Hepatic stellate cell (primary cell): ENCODE measurements at regions not wholly inside any gene's neighbourhood (a gene's known extent, or its start where the extent isn't known, plus 50 kb on each side); places are given as distances from the start of the nearest gene placed in this dataset.

Experiments
- DNase-seq: peaks from one replicate; pipeline ENCODE4 v3.0.0; 2011; ENCODE audit warnings: low spot score

DNA sequence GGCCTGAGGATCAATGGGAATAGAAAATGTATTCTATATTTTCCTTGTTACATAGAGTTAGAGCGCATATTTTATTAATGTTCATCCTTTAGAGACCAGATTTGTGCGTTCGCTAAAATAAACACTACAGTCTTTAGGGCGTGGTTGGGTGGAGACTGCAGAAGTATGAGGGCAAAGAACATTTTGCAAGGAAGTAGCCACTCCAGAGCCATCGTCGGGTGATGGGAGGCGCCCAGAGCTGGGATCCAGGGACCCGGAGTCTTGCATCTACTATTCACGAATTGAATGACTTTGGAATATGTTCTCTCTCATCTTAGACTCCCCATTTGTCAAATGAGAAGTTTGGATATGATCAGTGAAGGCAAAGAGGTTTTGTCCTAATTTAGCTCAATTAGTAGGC is 154.2 kb upstream of the IRX6 start:
- no peak for DNase-seq

GRCh38 chr16:55171241-55171640 is 152.8 kb upstream of the IRX6 start:
- no peak for DNase-seq

- no peak for DNase-seq
These were observed 148.6 kb upstream of the IRX6 start for GRCh38 chr16:55175389-55175788.

GRCh38 chr16:55176901-55177300 is 147.1 kb upstream of the IRX6 start:
- DNase-seq: no peak

- DNase-seq: no peak
These were observed 144.6 kb upstream of the IRX6 start for GRCh38 chr16:55179411-55179810.

GRCh38 chr16:55179852-55180585 is 144.0 kb upstream of the IRX6 start:
- DNase-seq: no peak

- DNase-seq: no peak
These were observed 140.0 kb upstream of the IRX6 start for GRCh38 chr16:55184052-55184451.

DNA sequence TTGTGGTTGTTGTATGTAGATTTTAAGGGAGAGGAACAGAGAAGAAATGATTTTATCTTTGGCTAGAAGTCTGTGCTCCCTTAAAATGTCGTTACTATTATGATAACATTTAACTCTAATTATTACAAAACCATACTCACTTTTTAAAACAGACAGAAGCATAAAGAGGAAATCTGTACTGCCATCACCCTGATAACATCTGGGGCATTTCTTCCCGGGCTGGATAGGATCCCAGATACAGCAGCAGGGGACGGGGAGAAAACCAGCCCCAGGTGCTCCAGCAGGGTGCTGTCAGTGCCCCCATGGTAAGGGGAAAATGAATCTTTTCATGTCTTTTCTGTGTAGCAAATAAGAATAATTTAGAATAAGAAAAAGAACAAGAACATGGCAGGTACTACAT is 139.4 kb upstream of the IRX6 start:
- DNase-seq: no peak

GRCh38 chr16:55189224-55189623 is 134.8 kb upstream of the IRX6 start:
- DNase-seq: no peak

- no peak for DNase-seq
These were observed 134.0 kb upstream of the IRX6 start for GRCh38 chr16:55189682-55190636.

DNA sequence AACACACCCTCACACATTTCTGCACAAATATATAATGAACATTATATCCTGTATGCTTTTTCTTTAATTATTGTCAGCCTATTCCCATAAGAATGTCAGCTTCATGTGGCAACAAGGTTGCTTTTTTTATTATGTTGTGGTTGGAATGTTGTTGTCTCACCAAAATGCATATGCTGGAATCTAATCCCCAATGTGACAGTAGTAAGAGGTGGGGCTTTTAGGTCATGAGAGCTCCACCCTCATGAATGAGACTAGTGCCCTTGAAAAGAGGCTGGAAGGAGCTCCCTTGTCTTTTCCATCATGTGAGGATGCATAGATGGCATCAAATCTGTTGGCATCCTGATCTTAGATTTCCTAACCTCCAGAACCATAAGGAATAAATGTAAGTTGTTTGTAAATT is 131.3 kb upstream of the IRX6 start:
- no peak for DNase-seq

DNA sequence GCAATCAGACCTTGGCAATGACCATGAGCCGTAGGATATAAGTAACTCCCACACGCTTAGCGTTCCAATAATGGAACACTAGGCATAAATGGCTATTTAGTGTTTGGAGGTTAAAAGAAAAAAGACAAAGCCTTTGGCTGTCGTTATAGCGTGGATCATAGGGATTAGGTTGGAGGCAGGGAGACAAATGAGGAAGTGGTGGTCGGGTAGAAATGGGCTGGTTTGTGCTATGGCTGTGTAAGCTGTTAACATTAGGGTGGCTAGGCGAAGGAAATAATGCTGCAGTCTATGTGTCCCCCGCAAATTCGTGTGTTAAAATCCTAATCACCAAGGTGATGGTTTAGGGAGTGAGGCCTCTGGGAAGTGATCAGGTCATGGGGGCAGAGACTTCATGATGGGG is 120.4 kb upstream of the IRX6 start:
- DNase-seq: no peak

DNA sequence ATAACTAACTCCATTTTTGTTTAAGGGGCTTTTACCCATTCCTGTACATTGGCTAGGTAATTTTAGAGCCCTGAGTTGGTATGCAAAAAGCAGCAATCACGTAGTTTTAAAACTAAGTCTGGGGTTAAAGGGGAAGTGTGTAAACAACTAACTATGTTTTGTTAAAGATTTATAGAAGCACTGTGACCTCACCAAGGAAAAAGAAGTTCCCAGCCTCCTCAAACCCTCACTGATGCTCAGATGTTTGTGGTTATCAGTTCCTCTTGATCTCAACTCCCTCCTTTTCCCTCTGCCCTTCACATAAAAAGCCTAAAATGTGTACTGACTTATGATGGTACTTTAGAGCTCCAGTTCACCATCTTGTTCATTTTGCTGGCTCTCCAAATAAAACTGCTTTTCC is 119.9 kb upstream of the IRX6 start:
- no peak for DNase-seq

DNA sequence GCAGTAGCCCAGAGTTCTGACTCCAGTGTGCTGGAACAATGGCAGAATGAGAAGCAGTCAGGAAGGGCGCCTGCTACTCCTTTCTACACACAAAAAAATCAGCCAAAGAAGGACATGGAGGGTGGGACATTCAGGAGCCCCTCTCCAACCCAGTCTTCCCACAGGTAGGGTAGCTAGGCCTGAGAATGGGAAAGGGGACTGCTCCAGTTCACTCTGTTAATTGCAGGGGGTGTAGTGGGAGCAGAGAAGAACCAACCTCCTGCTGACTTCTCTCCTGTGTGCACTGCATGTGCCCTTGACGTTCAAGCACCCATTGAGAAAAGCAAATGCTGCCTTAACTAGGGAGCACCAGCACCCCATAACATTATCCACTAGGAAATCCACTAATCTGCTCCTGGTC is 119.1 kb upstream of the IRX6 start:
- DNase-seq: no peak

DNA sequence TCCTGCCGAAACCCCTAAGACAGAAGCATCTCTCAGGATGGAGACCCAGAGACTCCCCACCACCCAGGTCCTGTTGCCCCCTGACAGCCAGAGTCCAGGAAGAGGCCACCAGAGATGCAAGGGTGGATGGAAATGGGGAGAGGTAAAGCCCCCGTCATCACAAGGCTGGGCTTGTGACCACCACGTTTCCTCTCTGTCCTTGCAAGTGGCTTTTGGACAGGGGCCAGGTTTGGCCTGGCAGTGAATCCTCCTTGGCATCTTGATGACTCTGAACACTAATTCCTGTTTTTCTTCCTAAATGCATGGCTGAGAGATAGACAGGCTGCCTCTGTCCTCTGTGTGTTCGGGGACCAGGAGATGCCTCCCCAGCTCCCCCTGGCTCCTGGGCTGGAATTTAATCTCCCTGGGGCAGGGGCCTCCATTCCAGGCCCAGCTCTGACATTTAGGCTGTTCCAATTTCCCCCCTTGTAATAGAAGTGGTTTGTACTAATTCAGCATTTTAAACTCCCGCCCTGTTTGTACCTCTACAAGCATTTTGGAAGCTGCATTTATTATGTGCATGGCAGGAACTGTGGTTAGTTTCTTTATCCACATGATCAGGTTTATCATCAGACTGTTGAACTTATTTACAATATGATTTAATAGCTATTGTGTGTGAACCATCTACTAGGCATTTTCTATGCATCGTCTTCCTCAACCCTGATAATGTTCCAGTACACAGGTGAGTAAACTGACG is 116.1 kb upstream of the IRX6 start:
- no peak for DNase-seq

GRCh38 chr16:55209626-55210025 is 114.4 kb upstream of the IRX6 start:
- no peak for DNase-seq

DNA sequence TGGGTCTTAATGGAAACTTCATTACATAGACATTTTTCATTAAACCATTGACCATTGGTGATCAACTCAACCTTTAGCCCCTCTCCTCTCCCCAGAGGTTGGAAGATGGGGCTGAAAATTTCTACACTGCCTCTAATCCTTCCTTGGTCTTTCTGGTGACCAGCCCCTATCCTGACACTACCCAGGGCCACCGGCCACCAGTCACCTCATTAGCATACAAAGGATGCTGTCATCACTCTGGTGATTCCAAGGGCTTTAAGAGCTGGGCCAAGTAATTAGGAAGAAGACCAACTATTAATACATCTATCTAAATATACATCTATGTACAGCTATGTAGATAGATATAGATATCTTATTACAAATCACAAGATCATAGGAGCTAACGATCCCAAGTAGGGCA is 111.2 kb upstream of the IRX6 start:
- no peak for DNase-seq

- no peak for DNase-seq
These were observed 109.6 kb upstream of the IRX6 start for GRCh38 chr16:55214412-55214811.

GRCh38 chr16:55214974-55215494 is 109.0 kb upstream of the IRX6 start:
- no peak for DNase-seq

GRCh38 chr16:55217392-55217791 is 106.6 kb upstream of the IRX6 start:
- no peak for DNase-seq

GRCh38 chr16:55221836-55222235 is 102.2 kb upstream of the IRX6 start:
- no peak for DNase-seq

- DNase-seq: no peak
These were observed 101.5 kb upstream of the IRX6 start for GRCh38 chr16:55222486-55222885.
